ENCODE measurements at regions not wholly inside any gene's neighbourhood (a gene's known extent, or its start where the extent isn't known, plus 50 kb on each side); places are given as distances from the start of the nearest gene placed in this dataset.

DNA sequence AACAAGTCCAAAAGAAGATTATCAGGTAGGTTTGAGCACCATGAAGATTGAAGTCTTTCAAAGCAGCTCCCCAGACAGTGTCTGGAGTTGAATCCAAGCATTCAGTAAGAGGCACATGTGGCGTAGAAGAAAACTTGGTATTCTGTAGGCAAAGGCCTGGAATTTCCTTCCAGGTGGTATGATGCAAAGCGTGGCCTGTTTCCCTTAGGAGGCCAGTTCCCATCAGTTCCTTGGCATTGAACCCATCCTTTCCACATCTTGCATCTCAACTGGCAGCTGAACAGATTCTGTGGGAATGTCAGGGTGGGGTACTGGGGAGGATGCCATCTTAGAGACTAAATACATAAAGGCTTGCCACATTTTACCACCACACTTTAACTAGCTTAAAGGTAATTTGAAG lies 516.0 kb downstream of the BTBD3 start:
- Histone ChIP-seq H3K4me3 (ENCODE audit: low read depth in 1 of 3, low read length in 3 of 3) (no peak overlapping the region), H3K9ac (ENCODE audit: low read depth in 1 of 2, low read length in 2 of 2) (no peak overlapping the region), H3K9me3 (ENCODE audit: control insufficient read depth in 4 of 4, low read length in 3 of 4) (no peaks in the 10 kb centered on the region), H3K27me3 (ENCODE audit: control insufficient read depth in 4 of 4, insufficient read depth in 4 of 4, low read length in 3 of 4) (peaks cover 0 to 3% (median 0%) of the 10 kb centered on the region in 4 donors), H3K36me3 (ENCODE audit: control insufficient read depth in 4 of 4, insufficient read depth in 3 of 4, low read depth in 1 of 4, low read length in 3 of 4) (no peaks in the 10 kb centered on the region), H3K4me1 (ENCODE audit: control insufficient read depth in 4 of 4, insufficient read depth in 4 of 4, low read length in 3 of 4) (no peaks in the 10 kb centered on the region), H3K27ac (ENCODE audit: low read depth in 1 of 2, low read length in 2 of 2) (no peak overlapping the region)
- DNase-seq (ENCODE audit: low spot score): no peak
- TF ChIP-seq, protein P1, sequence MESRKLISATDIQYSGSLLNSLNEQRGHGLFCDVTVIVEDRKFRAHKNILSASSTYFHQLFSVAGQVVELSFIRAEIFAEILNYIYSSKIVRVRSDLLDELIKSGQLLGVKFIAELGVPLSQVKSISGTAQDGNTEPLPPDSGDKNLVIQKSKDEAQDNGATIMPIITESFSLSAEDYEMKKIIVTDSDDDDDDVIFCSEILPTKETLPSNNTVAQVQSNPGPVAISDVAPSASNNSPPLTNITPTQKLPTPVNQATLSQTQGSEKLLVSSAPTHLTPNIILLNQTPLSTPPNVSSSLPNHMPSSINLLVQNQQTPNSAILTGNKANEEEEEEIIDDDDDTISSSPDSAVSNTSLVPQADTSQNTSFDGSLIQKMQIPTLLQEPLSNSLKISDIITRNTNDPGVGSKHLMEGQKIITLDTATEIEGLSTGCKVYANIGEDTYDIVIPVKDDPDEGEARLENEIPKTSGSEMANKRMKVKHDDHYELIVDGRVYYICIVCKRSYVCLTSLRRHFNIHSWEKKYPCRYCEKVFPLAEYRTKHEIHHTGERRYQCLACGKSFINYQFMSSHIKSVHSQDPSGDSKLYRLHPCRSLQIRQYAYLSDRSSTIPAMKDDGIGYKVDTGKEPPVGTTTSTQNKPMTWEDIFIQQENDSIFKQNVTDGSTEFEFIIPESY (IDR thresholded peaks at IDR 0.05): no peak
- TF ChIP-seq SP1 (IDR thresholded peaks at IDR 0.05) (no peak), FOXA1 (IDR thresholded peaks at IDR 0.05) (no peak), JUND (IDR thresholded peaks at IDR 0.05) (no peak), TAF1 (conservative IDR thresholded peaks at IDR 0.05) (no peak), RXRA (IDR thresholded peaks at IDR 0.05) (no peak), GABPA (IDR thresholded peaks at IDR 0.05 in 1 of 2, conservative IDR thresholded peaks at IDR 0.05 in 1 of 2) (no peak), EGR1 (IDR thresholded peaks at IDR 0.05; ENCODE audit: low read depth in 2 of 2) (no peak), RAD21 (IDR thresholded peaks at IDR 0.05) (no peak), HNF4A (conservative IDR thresholded peaks at IDR 0.05) (no peak), FOXA2 (IDR thresholded peaks at IDR 0.05) (no peak), HNF4G (IDR thresholded peaks at IDR 0.05) (no peak), NR2F2 (IDR thresholded peaks at IDR 0.05) (no peak), YY1 (IDR thresholded peaks at IDR 0.05) (no peak)
- TF ChIP-seq, protein P2, sequence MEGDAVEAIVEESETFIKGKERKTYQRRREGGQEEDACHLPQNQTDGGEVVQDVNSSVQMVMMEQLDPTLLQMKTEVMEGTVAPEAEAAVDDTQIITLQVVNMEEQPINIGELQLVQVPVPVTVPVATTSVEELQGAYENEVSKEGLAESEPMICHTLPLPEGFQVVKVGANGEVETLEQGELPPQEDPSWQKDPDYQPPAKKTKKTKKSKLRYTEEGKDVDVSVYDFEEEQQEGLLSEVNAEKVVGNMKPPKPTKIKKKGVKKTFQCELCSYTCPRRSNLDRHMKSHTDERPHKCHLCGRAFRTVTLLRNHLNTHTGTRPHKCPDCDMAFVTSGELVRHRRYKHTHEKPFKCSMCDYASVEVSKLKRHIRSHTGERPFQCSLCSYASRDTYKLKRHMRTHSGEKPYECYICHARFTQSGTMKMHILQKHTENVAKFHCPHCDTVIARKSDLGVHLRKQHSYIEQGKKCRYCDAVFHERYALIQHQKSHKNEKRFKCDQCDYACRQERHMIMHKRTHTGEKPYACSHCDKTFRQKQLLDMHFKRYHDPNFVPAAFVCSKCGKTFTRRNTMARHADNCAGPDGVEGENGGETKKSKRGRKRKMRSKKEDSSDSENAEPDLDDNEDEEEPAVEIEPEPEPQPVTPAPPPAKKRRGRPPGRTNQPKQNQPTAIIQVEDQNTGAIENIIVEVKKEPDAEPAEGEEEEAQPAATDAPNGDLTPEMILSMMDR (IDR thresholded peaks at IDR 0.05; ENCODE audit: low read depth, low read length, missing input control): no peak
- TF ChIP-seq, protein P3, sequence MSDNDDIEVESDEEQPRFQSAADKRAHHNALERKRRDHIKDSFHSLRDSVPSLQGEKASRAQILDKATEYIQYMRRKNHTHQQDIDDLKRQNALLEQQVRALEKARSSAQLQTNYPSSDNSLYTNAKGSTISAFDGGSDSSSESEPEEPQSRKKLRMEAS (IDR thresholded peaks at IDR 0.05): no peak
- TF ChIP-seq, protein P4, sequence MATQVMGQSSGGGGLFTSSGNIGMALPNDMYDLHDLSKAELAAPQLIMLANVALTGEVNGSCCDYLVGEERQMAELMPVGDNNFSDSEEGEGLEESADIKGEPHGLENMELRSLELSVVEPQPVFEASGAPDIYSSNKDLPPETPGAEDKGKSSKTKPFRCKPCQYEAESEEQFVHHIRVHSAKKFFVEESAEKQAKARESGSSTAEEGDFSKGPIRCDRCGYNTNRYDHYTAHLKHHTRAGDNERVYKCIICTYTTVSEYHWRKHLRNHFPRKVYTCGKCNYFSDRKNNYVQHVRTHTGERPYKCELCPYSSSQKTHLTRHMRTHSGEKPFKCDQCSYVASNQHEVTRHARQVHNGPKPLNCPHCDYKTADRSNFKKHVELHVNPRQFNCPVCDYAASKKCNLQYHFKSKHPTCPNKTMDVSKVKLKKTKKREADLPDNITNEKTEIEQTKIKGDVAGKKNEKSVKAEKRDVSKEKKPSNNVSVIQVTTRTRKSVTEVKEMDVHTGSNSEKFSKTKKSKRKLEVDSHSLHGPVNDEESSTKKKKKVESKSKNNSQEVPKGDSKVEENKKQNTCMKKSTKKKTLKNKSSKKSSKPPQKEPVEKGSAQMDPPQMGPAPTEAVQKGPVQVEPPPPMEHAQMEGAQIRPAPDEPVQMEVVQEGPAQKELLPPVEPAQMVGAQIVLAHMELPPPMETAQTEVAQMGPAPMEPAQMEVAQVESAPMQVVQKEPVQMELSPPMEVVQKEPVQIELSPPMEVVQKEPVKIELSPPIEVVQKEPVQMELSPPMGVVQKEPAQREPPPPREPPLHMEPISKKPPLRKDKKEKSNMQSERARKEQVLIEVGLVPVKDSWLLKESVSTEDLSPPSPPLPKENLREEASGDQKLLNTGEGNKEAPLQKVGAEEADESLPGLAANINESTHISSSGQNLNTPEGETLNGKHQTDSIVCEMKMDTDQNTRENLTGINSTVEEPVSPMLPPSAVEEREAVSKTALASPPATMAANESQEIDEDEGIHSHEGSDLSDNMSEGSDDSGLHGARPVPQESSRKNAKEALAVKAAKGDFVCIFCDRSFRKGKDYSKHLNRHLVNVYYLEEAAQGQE (IDR thresholded peaks at IDR 0.05): no peak
- TF ChIP-seq, protein P5, sequence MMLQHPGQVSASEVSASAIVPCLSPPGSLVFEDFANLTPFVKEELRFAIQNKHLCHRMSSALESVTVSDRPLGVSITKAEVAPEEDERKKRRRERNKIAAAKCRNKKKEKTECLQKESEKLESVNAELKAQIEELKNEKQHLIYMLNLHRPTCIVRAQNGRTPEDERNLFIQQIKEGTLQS (IDR thresholded peaks at IDR 0.05): no peak
- 91% methylated on average over 2 of the region's 2 CpGs for WGBS
